SKM-1 (cell line): ENCODE measurements at regions not wholly inside any gene's neighbourhood (a gene's known extent, or its start where the extent isn't known, plus 50 kb on each side); places are given as distances from the start of the nearest gene placed in this dataset.

Source experiments
- DNase-seq: peaks from one replicate; lab custom pipeline; 2025; ENCODE audit not compliant: unreplicated experiment; lab: John Stamatoyannopoulos, UW

- no peak for DNase-seq
Measured at GRCh38 chr9:99743455-99743854, 78.2 kb upstream of the NR4A3 start.

DNA sequence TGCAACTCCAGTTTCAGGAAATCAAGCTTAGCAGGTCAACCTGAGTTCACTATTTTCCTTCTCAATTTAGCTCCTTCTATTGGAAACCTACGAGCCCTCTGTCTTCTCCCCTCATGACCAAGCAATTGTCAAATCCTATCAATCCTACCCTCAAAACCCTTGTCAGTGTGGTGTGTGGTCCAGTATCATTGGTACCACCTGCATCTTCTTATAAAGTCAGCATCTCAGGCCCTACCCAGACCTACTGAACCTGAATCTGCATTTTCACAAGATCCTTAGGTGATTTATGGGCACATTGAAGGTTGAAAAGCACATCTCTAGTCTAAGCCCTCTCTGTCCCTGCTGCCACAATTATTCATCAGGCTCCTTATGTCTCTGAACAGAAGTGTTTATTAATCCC lies 77.6 kb upstream of the NR4A3 start:
- DNase-seq = no peak

GRCh38 chr9:99745085-99745484 lies 76.6 kb upstream of the NR4A3 start:
- DNase-seq = no peak

- DNase-seq = no peak
Measured at GRCh38 chr9:99746406-99746805, 75.3 kb upstream of the NR4A3 start.

DNA sequence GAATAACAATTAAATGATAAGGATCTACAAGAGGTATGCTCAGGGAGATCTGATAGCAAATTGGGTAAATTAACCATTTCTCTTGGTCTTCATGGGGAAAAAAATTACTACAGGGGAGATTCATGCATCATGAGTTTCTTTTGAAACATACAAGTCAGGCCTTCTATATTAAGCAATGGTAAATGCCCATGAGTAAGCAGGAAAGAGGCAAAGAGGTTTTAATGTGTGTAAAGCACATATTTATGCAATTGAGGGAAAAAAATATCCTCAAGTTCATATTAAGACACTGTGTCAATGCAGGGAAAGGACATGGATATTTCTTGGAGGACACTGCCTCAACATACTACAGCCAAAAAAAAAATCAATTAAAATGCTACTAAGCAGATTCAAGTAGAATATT lies 73.4 kb upstream of the NR4A3 start:
- DNase-seq = no peak

GRCh38 chr9:99748676-99749075 lies 73.0 kb upstream of the NR4A3 start:
- peak; percentile 11 for DNase-seq

DNA sequence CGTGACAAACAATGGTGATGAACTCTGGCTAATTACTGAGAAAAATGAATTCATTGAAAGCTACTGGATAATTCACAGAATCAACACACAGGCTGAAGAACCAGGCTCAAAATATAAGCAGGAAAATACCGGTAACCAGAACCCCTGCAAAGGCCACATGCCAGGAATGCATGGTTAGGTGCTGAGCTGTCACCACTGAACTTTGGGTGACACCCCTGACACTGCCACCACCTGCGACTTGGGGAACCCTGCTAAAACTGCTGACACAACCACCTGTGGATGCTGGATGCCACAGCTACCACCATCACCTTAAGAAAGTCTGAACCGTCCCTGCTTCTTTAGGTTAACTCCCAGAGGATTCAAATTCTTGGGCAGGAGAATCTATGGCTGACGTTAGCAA lies 72.0 kb upstream of the NR4A3 start:
- DNase-seq = no peak

DNA sequence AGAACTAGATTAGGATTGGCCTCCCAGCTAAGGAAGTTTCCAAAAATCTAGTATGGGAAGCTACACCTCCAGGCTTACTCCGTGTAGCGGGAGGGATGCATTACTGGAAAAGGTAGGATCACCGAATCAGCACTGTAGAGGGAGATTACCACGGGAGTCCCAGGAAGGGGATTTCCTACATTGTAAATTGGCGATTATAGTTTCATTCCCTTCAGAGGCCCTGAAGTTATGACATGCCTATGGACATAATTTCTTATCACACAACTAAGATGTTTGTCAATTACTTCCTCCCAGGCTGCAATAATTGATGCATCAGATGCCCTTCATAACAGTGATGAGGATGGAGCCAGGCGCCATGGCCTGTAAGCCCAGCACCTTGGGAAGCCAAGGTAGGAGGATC lies 71.2 kb upstream of the NR4A3 start:
- no peak for DNase-seq

- no peak for DNase-seq
Measured at GRCh38 chr9:99752417-99753109, 69.1 kb upstream of the NR4A3 start.

GRCh38 chr9:99753436-99753835 lies 68.2 kb upstream of the NR4A3 start:
- DNase-seq = no peak

GRCh38 chr9:99760421-99760820 lies 61.3 kb upstream of the NR4A3 start:
- no peak for DNase-seq

DNA sequence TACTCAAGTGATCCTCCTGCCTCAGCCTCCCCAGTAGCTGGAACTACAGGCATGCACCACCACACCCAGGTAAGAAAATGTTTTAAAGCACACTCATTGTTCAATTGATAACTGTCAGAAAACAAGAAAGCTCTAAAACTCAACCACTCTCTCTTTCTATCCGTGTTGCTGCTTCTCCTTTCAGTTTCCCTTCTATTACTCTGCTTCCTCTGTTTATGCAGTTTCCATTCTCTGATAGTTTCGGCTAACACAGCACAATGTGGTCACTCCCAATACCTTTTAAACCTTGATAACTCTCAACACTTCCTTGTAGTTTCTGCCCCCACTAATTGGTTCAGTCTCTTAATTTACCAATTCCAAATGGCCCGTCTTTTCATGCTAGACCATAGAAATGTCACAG lies 59.2 kb upstream of the NR4A3 start:
- no peak for DNase-seq
